Activated naive CD8-positive, alpha-beta T cell (primary cell): ENCODE measurements at regions not wholly inside any gene's neighbourhood (a gene's known extent, or its start where the extent isn't known, plus 50 kb on each side); places are given as distances from the start of the nearest gene placed in this dataset.
"Not testable (repeated sequence)": the region's sequence is repeated elsewhere in the genome, so short reads cannot be mapped to it uniquely, and the experiment has no call there.

ENCODE experiments used
- H3K27ac Mint-ChIP-seq: one replicate; pipeline ENCODE4 v1.8.0; 2021; ENCODE audit warnings: mixed read lengths
- H3K27me3 Mint-ChIP-seq: one replicate; pipeline ENCODE4 v1.8.0; 2021; ENCODE audit warnings: mixed read lengths
- H3K36me3 Mint-ChIP-seq: one replicate; pipeline ENCODE4 v1.8.0; 2021; ENCODE audit warnings: mixed read lengths
- H3K4me1 Mint-ChIP-seq: one replicate; pipeline ENCODE4 v1.8.0; 2021; ENCODE audit warnings: low read depth, mixed read lengths
- H3K4me3 Mint-ChIP-seq: one replicate; pipeline ENCODE4 v1.8.0; 2021; ENCODE audit warnings: mild to moderate bottlenecking, mixed read lengths
- H3K9me3 Mint-ChIP-seq: one replicate; pipeline ENCODE4 v1.8.0; 2021; ENCODE audit warnings: low read depth, mixed read lengths

- Mint-ChIP-seq H3K36me3 (no peaks in the 10 kb centered on the region), H3K27me3 (no peaks in the 10 kb centered on the region), H3K9me3 (peaks cover 6% of the 10 kb centered on the region), H3K27ac (no peak overlapping the region), H3K4me3 (no peak overlapping the region), H3K4me1 (no peaks in the 10 kb centered on the region)
These were observed 362.8 kb upstream of the FOXK1 start for GRCh38 chr7:4319280-4319679.

- Mint-ChIP-seq H3K4me1 (no peaks in the 10 kb centered on the region), H3K4me3 (no peak overlapping the region), H3K27ac (no peak overlapping the region), H3K27me3 (no peaks in the 10 kb centered on the region), H3K9me3 (no peaks in the 10 kb centered on the region), H3K36me3 (no peaks in the 10 kb centered on the region)
These were observed 356.4 kb upstream of the FOXK1 start for GRCh38 chr7:4325732-4326131.

GRCh38 chr7:4331711-4332110 lies 350.4 kb upstream of the FOXK1 start:
- Mint-ChIP-seq H3K4me1 (no peaks in the 10 kb centered on the region), H3K27ac (no peak overlapping the region), H3K9me3 (no peaks in the 10 kb centered on the region), H3K4me3 (no peak overlapping the region), H3K36me3 (no peaks in the 10 kb centered on the region), H3K27me3 (no peaks in the 10 kb centered on the region)

GRCh38 chr7:4338556-4338955 lies 343.5 kb upstream of the FOXK1 start:
- Mint-ChIP-seq H3K4me1 (no peaks in the 10 kb centered on the region), H3K27ac (no peak overlapping the region), H3K27me3 (no peaks in the 10 kb centered on the region), H3K36me3 (peaks cover 2% of the 10 kb centered on the region), H3K9me3 (no peaks in the 10 kb centered on the region), H3K4me3 (no peak overlapping the region)

- Mint-ChIP-seq H3K27me3 (peaks cover 7% of the 10 kb centered on the region), H3K4me3 (no peak overlapping the region), H3K4me1 (no peaks in the 10 kb centered on the region), H3K9me3 (peaks cover 4% of the 10 kb centered on the region), H3K36me3 (peaks cover 2% of the 10 kb centered on the region), H3K27ac (no peak overlapping the region)
These were observed 338.5 kb upstream of the FOXK1 start for GRCh38 chr7:4343272-4344247.

- Mint-ChIP-seq H3K27ac (no peak overlapping the region), H3K27me3 (peaks cover 7% of the 10 kb centered on the region), H3K9me3 (peaks cover 4% of the 10 kb centered on the region), H3K4me1 (no peaks in the 10 kb centered on the region), H3K36me3 (no peaks in the 10 kb centered on the region), H3K4me3 (no peak overlapping the region)
These were observed 337.1 kb upstream of the FOXK1 start for GRCh38 chr7:4345004-4345403.

- Mint-ChIP-seq H3K27me3 (peaks cover 6% of the 10 kb centered on the region), H3K27ac (no peak overlapping the region), H3K4me3 (no peak overlapping the region), H3K4me1 (no peaks in the 10 kb centered on the region), H3K9me3 (no peaks in the 10 kb centered on the region), H3K36me3 (no peaks in the 10 kb centered on the region)
These were observed 330.0 kb upstream of the FOXK1 start for GRCh38 chr7:4352069-4352468.

- Mint-ChIP-seq H3K4me1 (no peaks in the 10 kb centered on the region), H3K4me3 (no peak overlapping the region), H3K36me3 (no peaks in the 10 kb centered on the region), H3K9me3 (no peaks in the 10 kb centered on the region), H3K27me3 (peaks cover 6% of the 10 kb centered on the region), H3K27ac (no peak overlapping the region)
These were observed 320.3 kb upstream of the FOXK1 start for GRCh38 chr7:4361774-4362173.

GRCh38 chr7:4383584-4383983 lies 298.5 kb upstream of the FOXK1 start:
- H3K36me3 Mint-ChIP-seq = no peaks in the 10 kb centered on the region
- H3K27ac Mint-ChIP-seq = no peak overlapping the region
- H3K4me1 Mint-ChIP-seq = no peaks in the 10 kb centered on the region
- no peak overlapping the region for H3K4me3 Mint-ChIP-seq
- H3K27me3 Mint-ChIP-seq = peaks cover 3% of the 10 kb centered on the region
- H3K9me3 Mint-ChIP-seq = peaks cover 9% of the 10 kb centered on the region

- no peaks in the 10 kb centered on the region for H3K4me1 Mint-ChIP-seq
- H3K36me3 Mint-ChIP-seq = peaks cover 3% of the 10 kb centered on the region
- peaks cover 5% of the 10 kb centered on the region for H3K9me3 Mint-ChIP-seq
- H3K27ac Mint-ChIP-seq = no peak overlapping the region
- no peak overlapping the region for H3K4me3 Mint-ChIP-seq
- peaks cover 9% of the 10 kb centered on the region for H3K27me3 Mint-ChIP-seq
These were observed 295.9 kb upstream of the FOXK1 start for GRCh38 chr7:4386190-4386589.

- not testable (repeated sequence) for H3K9me3 Mint-ChIP-seq, H3K4me1 Mint-ChIP-seq, H3K27ac Mint-ChIP-seq, H3K4me3 Mint-ChIP-seq, H3K36me3 Mint-ChIP-seq
- H3K27me3 Mint-ChIP-seq = peaks cover 13% of the 10 kb centered on the region
These were observed 291.0 kb upstream of the FOXK1 start for GRCh38 chr7:4391103-4391502.

GRCh38 chr7:4394736-4395135 lies 287.4 kb upstream of the FOXK1 start:
- Mint-ChIP-seq H3K9me3 (peaks cover 8% of the 10 kb centered on the region), H3K27me3 (peaks cover 15% of the 10 kb centered on the region), H3K36me3 (peaks cover 3% of the 10 kb centered on the region), H3K27ac (no peak overlapping the region), H3K4me1 (no peaks in the 10 kb centered on the region), H3K4me3 (no peak overlapping the region)

- Mint-ChIP-seq H3K9me3 (no peaks in the 10 kb centered on the region), H3K4me1 (no peaks in the 10 kb centered on the region), H3K27ac (no peak overlapping the region), H3K36me3 (no peaks in the 10 kb centered on the region), H3K4me3 (no peak overlapping the region), H3K27me3 (peaks cover 10% of the 10 kb centered on the region)
These were observed 283.0 kb upstream of the FOXK1 start for GRCh38 chr7:4399121-4399520.

- Mint-ChIP-seq H3K36me3 (no peaks in the 10 kb centered on the region), H3K9me3 (no peaks in the 10 kb centered on the region), H3K4me3 (no peak overlapping the region), H3K27me3 (peaks cover 7% of the 10 kb centered on the region), H3K27ac (no peak overlapping the region), H3K4me1 (no peaks in the 10 kb centered on the region)
These were observed 282.5 kb upstream of the FOXK1 start for GRCh38 chr7:4399596-4399995.

GRCh38 chr7:4406288-4407058 lies 275.6 kb upstream of the FOXK1 start:
- H3K27ac Mint-ChIP-seq = no peak overlapping the region
- no peaks in the 10 kb centered on the region for H3K9me3 Mint-ChIP-seq
- H3K4me3 Mint-ChIP-seq = no peak overlapping the region
- no peaks in the 10 kb centered on the region for H3K4me1 Mint-ChIP-seq
- H3K27me3 Mint-ChIP-seq = peaks cover 6% of the 10 kb centered on the region
- no peaks in the 10 kb centered on the region for H3K36me3 Mint-ChIP-seq
